Glutamatergic neuron (in vitro differentiated cells): ENCODE measurements at regions not wholly inside any gene's neighbourhood (a gene's known extent, or its start where the extent isn't known, plus 50 kb on each side); places are given as distances from the start of the nearest gene placed in this dataset.

Experiments
- DNase-seq: peaks from one replicate; pipeline ENCODE4 v3.0.0; 2022
- H3K27ac Mint-ChIP-seq: one replicate; pipeline ENCODE4 v1.8.0; 2020; ENCODE audit warnings: mild to moderate bottlenecking, mixed read lengths, inconsistent platforms; ENCODE audit not compliant: unreplicated experiment
- H3K27me3 Mint-ChIP-seq: one replicate; pipeline ENCODE4 v1.8.0; 2020; ENCODE audit warnings: mild to moderate bottlenecking, moderate library complexity, mixed read lengths, inconsistent platforms; ENCODE audit not compliant: unreplicated experiment
- H3K36me3 Mint-ChIP-seq: one replicate; pipeline ENCODE4 v1.8.0; 2020; ENCODE audit warnings: mild to moderate bottlenecking, mixed read lengths, inconsistent platforms; ENCODE audit not compliant: unreplicated experiment
- H3K4me1 Mint-ChIP-seq: one replicate; pipeline ENCODE4 v1.8.0; 2020; ENCODE audit warnings: mild to moderate bottlenecking, low read depth, mixed read lengths, inconsistent platforms; ENCODE audit not compliant: unreplicated experiment
- H3K4me3 Mint-ChIP-seq: one replicate; pipeline ENCODE4 v1.8.0; 2020; ENCODE audit warnings: mild to moderate bottlenecking, mixed read lengths, inconsistent platforms; ENCODE audit not compliant: unreplicated experiment
- H3K9me3 Mint-ChIP-seq: one replicate; pipeline ENCODE4 v1.8.0; 2020; ENCODE audit warnings: mild to moderate bottlenecking, moderate library complexity, mixed read lengths, inconsistent platforms; ENCODE audit not compliant: unreplicated experiment
- CTCF ChIP-seq: fragments of 200-600 bp; sonication (generic); IDR thresholded peaks from one replicate; pipeline ENCODE4 v1.5.0; 2021; ENCODE audit not compliant: partially characterized antibody, unreplicated experiment

- no peak for TF ChIP-seq CTCF
- Mint-ChIP-seq H3K27me3 (no peaks in the 10 kb centered on the region), H3K4me3 (no peak overlapping the region), H3K36me3 (no peaks in the 10 kb centered on the region), H3K9me3 (peaks cover 2% of the 10 kb centered on the region), H3K4me1 (no peaks in the 10 kb centered on the region), H3K27ac (no peak overlapping the region)
- no peak for DNase-seq
These were observed 61.5 kb upstream of the F3 start for GRCh38 chr1:94602802-94603625.

- no peaks in the 10 kb centered on the region for H3K36me3 Mint-ChIP-seq
- peaks cover 2% of the 10 kb centered on the region for H3K9me3 Mint-ChIP-seq
- peaks cover 2% of the 10 kb centered on the region for H3K4me1 Mint-ChIP-seq
- TF ChIP-seq CTCF = no peak
- H3K27me3 Mint-ChIP-seq = no peaks in the 10 kb centered on the region
- no peak overlapping the region for H3K27ac Mint-ChIP-seq
- H3K4me3 Mint-ChIP-seq = no peak overlapping the region
- DNase-seq = no peak
These were observed 60.8 kb upstream of the F3 start for GRCh38 chr1:94602316-94602715.

- no peak for TF ChIP-seq CTCF
- DNase-seq = no peak
- Mint-ChIP-seq H3K27ac (no peak overlapping the region), H3K36me3 (no peaks in the 10 kb centered on the region), H3K9me3 (no peaks in the 10 kb centered on the region), H3K27me3 (no peaks in the 10 kb centered on the region), H3K4me3 (no peak overlapping the region), H3K4me1 (peaks cover 2% of the 10 kb centered on the region)
These were observed 59.0 kb upstream of the F3 start for GRCh38 chr1:94600556-94600955.

- Mint-ChIP-seq H3K4me1 (peaks cover 2% of the 10 kb centered on the region), H3K27ac (no peak overlapping the region), H3K4me3 (no peak overlapping the region), H3K9me3 (no peaks in the 10 kb centered on the region), H3K36me3 (no peaks in the 10 kb centered on the region), H3K27me3 (no peaks in the 10 kb centered on the region)
- TF ChIP-seq CTCF = no peak
- DNase-seq = no peak
These were observed 57.7 kb upstream of the F3 start for GRCh38 chr1:94599095-94599813.

GRCh38 chr1:94597701-94598100 is 56.1 kb upstream of the F3 start:
- Mint-ChIP-seq H3K4me1 (peaks cover 2% of the 10 kb centered on the region), H3K9me3 (no peaks in the 10 kb centered on the region)

More at GRCh38 chr1:94597701-94598100, 56.1 kb upstream of the F3 start:
- no peak overlapping the region for H3K27ac Mint-ChIP-seq
- no peak for DNase-seq
- TF ChIP-seq CTCF = no peak
- no peak overlapping the region for H3K4me3 Mint-ChIP-seq
- no peaks in the 10 kb centered on the region for H3K36me3 Mint-ChIP-seq
- H3K27me3 Mint-ChIP-seq = no peaks in the 10 kb centered on the region
